ENCODE measurements at regions not wholly inside any gene's neighbourhood (a gene's known extent, or its start where the extent isn't known, plus 50 kb on each side); places are given as distances from the start of the nearest gene placed in this dataset.

DNA sequence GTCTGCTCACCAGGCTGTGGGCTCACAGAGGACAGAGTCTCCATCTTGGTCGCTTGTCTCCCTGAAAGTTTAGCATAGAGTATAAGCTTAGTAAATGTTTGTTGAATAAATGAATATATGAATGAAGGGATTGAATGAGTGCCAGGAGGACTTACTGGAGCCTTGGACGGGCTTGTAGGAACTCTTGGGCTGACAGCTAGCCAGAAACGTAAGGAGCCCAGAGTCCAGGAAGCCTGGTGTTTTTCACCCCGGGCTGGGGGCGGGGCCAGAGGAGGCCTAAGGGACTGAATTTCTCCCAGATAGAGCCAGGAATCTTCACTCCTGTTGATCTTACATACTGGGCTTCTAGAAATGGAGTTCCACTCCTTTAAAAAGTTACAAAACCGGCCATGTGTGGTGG is 68.5 kb upstream of the SRSF6 start:
- H3K4me3 ChIP-seq (replicated peaks; ENCODE audit: low read depth, low read length) = no peak overlapping the region
- TF ChIP-seq, protein P1, sequence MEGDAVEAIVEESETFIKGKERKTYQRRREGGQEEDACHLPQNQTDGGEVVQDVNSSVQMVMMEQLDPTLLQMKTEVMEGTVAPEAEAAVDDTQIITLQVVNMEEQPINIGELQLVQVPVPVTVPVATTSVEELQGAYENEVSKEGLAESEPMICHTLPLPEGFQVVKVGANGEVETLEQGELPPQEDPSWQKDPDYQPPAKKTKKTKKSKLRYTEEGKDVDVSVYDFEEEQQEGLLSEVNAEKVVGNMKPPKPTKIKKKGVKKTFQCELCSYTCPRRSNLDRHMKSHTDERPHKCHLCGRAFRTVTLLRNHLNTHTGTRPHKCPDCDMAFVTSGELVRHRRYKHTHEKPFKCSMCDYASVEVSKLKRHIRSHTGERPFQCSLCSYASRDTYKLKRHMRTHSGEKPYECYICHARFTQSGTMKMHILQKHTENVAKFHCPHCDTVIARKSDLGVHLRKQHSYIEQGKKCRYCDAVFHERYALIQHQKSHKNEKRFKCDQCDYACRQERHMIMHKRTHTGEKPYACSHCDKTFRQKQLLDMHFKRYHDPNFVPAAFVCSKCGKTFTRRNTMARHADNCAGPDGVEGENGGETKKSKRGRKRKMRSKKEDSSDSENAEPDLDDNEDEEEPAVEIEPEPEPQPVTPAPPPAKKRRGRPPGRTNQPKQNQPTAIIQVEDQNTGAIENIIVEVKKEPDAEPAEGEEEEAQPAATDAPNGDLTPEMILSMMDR (IDR thresholded peaks at IDR 0.05; ENCODE audit: low read depth, low read length, missing control alignments) = no peak
- DNase-seq (ENCODE audit: extremely low read depth, low read depth) = no peak

DNA sequence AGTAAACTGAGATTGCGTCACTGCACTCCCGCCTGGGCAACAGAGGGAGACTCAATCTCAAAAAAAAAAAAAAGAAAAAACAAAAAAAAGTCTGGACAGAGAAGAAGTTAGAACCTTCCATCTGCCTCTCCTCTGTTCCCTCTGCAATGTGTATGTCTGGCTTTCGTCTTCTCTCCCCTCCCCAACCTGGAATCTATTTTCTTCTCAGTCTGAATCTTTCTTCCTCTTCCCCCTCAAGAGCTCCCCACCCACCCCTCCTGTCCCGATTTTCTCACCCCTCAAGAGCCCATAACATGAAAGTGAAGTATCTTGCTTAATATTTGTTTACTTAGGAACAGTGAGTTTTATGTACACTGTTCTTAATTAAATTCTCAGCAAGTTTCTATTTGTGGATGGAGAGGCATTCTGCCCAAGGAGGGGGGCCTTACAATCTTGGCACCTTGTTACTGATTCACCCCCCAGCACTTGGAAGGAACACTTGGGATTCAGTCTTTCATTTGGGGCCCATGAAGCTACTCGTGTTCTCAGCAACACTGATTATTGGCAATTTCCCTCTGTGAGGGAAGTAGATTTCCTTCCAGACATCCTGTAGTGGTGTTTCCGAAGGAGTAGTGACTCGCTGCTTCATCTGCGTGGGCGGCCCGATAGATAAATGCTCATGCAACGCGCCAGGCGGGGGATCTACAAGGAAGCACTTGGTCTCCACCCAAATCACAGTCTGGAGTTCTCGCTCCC is 69.3 kb upstream of the SRSF6 start:
- TF ChIP-seq, protein P1 (IDR thresholded peaks at IDR 0.05; ENCODE audit: low read depth, low read length, missing control alignments) = no peak
- H3K4me3 ChIP-seq (replicated peaks; ENCODE audit: low read depth, low read length) = no peak overlapping the region
- no peak for DNase-seq (ENCODE audit: extremely low read depth, low read depth)

DNA sequence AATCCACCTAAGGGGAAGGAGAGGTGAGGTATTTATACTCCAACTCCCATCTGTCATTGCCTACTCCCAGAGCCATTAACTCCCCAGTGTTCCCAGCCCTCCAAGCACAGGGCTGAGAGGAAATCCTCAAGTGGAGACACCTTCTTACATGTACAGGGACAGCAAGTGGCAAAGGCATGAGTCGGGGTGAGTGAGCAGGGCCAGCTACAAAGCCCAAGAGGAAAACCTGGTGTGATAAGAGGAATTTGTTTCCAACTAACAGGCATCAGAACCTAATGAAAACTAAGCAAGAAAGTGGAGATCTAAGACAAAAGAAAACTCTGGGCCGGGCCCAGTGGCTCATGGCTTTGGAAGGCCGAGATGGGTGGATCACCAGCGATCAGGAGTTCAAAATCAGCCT is 70.0 kb upstream of the SRSF6 start:
- no peak overlapping the region for H3K4me3 ChIP-seq (replicated peaks; ENCODE audit: low read depth, low read length)
- DNase-seq (ENCODE audit: extremely low read depth, low read depth) = no peak

DNA sequence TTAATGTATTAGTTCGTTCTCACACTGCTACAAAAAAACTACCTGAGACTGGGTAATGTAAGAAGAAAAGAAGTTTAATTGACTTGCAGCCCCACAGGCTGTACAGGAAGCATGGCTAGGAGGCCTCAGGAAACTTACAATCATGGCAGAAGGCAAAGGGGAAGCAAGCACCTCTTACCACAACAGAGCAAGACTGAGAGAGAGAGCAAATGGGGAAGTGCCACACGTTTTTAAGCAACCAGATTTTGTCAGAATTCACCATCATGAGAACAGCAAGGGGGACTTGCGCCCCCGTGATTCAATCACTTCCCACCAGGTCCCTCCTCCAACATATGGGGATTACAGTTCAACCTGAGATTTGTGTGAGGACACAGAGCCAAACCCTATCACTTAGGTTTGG is 70.8 kb upstream of the SRSF6 start:
- no peak for DNase-seq (ENCODE audit: extremely low read depth, low read depth)
- no peak overlapping the region for H3K4me3 ChIP-seq (replicated peaks; ENCODE audit: low read depth, low read length)
- TF ChIP-seq, protein P1 (IDR thresholded peaks at IDR 0.05; ENCODE audit: low read depth, low read length, missing control alignments) = no peak

More for the DNA sequence above, 70.0 kb upstream of the SRSF6 start:
- TF ChIP-seq, protein P1 (IDR thresholded peaks at IDR 0.05; ENCODE audit: low read depth, low read length, missing control alignments) = no peak

DNA sequence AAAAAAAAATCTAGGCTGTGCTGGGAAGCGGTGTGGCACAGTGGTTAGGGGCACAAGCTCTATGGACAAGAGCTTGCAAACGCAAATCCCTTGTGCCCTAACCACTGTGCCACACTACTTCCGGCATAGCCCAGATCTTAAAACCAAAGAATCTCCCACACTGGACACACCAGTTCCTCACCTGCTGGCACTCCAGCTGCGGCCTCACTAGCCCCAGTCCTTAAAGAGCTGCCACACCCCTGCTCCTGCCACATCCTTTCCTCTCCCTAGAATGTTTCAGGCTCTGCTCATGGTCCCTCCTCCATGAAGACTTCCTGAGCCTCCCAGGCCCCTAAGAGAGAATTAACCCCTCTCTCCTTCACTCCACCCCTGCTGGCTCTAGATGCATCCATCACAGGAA is 71.8 kb upstream of the SRSF6 start:
- no peak overlapping the region for H3K4me3 ChIP-seq (replicated peaks; ENCODE audit: low read depth, low read length)
- TF ChIP-seq, protein P1 (IDR thresholded peaks at IDR 0.05; ENCODE audit: low read depth, low read length, missing control alignments) = no peak
- DNase-seq (ENCODE audit: extremely low read depth, low read depth) = no peak

DNA sequence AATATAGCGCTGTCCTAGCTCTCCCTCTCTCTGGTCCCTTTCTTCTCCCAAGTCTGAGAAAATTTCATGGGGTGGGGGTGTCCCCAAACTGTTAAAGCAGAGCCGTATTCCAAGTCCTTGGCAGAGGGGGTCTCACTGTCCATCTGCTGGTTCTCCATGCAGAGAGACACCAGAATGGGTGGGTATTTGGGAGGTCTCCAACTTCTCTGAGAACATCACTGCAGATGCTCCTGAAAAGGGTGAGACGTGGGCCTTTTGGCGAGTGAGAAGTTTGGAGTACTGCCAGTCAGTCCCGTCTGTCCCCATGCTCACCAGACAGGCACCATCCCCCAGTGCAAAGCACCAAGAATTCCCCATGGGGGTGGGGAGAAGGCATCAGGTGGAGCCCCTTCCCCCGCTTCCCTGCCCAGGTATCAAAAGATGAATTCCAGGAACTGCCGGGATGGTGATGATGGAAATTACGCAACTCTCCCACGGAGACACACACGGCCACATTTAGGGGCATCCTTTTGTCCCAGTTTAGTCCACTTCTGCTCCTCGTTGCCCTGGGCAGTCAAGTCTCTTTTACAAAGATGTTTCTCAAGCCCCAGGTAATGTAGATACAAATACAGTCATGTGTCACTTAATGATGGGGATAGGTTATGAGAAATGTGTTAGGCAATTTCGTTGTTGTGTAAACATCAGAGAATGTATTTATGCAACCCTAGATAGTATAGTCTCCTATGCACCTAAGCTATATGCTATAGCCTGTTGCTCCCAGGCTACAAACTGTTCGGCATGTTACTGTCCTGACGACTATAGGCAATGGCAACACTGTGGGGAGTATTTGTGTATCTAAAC is 73.4 kb upstream of the SRSF6 start:
- no peak for DNase-seq (ENCODE audit: extremely low read depth, low read depth)
- TF ChIP-seq, protein P1 (IDR thresholded peaks at IDR 0.05; ENCODE audit: low read depth, low read length, missing control alignments) = no peak
- no peak overlapping the region for H3K4me3 ChIP-seq (replicated peaks; ENCODE audit: low read depth, low read length)
